NCI-H2171 treated with DMSO at 0.1 percent for 48 hours (cell line): ENCODE measurements at regions not wholly inside any gene's neighbourhood (a gene's known extent, or its start where the extent isn't known, plus 50 kb on each side); places are given as distances from the start of the nearest gene placed in this dataset.

ENCODE experiments used
- DNase-seq: peaks from one replicate; lab custom pipeline; 2025; lab: John Stamatoyannopoulos, UW

GRCh38 chrX:80312448-80312847 lies 107.8 kb upstream of the TENT5D start:
- DNase-seq, result no peak

GRCh38 chrX:80316526-80316925 lies 103.7 kb upstream of the TENT5D start:
- no peak for DNase-seq

- no peak for DNase-seq
Measured at GRCh38 chrX:80317646-80318045, 102.6 kb upstream of the TENT5D start.

- DNase-seq, result no peak
Measured at GRCh38 chrX:80331285-80331684, 89.0 kb upstream of the TENT5D start.

- no peak for DNase-seq
Measured at GRCh38 chrX:80334583-80334982, 85.7 kb upstream of the TENT5D start.

- peak; percentile 0 for DNase-seq
Measured at GRCh38 chrX:80335062-80335830, 85.0 kb upstream of the TENT5D start.

GRCh38 chrX:80354966-80355465 lies 65.2 kb upstream of the TENT5D start:
- DNase-seq, result no peak
